Fibroblast of villous mesenchyme (primary cell): ENCODE measurements at regions not wholly inside any gene's neighbourhood (a gene's known extent, or its start where the extent isn't known, plus 50 kb on each side); places are given as distances from the start of the nearest gene placed in this dataset.

Experiments used
- DNase-seq: peaks from one replicate; pipeline ENCODE4 v3.0.0-alpha.2; 2010; ENCODE audit warnings: low read depth
- H3K4me3 ChIP-seq: 2 replicates; pipeline ENCODE4 v1.5.1; 2011; ENCODE audit warnings: low read depth, mild to moderate bottlenecking, low read length
- TF ChIP-seq, protein P1 (sequence below): IDR thresholded peaks from 2 replicates; pipeline ENCODE4 v1.5.1; 2012; ENCODE audit warnings: low read depth, mild to moderate bottlenecking, low read length; ENCODE audit not compliant: insufficient read depth

- no peak overlapping the region for H3K4me3 ChIP-seq
- TF ChIP-seq, protein P1, sequence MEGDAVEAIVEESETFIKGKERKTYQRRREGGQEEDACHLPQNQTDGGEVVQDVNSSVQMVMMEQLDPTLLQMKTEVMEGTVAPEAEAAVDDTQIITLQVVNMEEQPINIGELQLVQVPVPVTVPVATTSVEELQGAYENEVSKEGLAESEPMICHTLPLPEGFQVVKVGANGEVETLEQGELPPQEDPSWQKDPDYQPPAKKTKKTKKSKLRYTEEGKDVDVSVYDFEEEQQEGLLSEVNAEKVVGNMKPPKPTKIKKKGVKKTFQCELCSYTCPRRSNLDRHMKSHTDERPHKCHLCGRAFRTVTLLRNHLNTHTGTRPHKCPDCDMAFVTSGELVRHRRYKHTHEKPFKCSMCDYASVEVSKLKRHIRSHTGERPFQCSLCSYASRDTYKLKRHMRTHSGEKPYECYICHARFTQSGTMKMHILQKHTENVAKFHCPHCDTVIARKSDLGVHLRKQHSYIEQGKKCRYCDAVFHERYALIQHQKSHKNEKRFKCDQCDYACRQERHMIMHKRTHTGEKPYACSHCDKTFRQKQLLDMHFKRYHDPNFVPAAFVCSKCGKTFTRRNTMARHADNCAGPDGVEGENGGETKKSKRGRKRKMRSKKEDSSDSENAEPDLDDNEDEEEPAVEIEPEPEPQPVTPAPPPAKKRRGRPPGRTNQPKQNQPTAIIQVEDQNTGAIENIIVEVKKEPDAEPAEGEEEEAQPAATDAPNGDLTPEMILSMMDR: no peak
- DNase-seq: no peak
These were observed 258.1 kb downstream of the FNDC1 start for GRCh38 chr6:159427335-159427734.

- no peak overlapping the region for H3K4me3 ChIP-seq
- DNase-seq: no peak
- TF ChIP-seq, protein P1: no peak
These were observed 256.2 kb downstream of the FNDC1 start for GRCh38 chr6:159425421-159425820.

GRCh38 chr6:159422041-159422984 lies 253.1 kb downstream of the FNDC1 start:
- TF ChIP-seq, protein P1: no peak
- no peak for DNase-seq
- no peak overlapping the region for H3K4me3 ChIP-seq

GRCh38 chr6:159421586-159421985 lies 252.4 kb downstream of the FNDC1 start:
- TF ChIP-seq, protein P1: no peak
- no peak for DNase-seq
- H3K4me3 ChIP-seq: no peak overlapping the region

- H3K4me3 ChIP-seq: no peak overlapping the region
- TF ChIP-seq, protein P1: no peak
- DNase-seq: no peak
These were observed 249.8 kb downstream of the FNDC1 start for GRCh38 chr6:159418997-159419396.

- TF ChIP-seq, protein P1: no peak
- H3K4me3 ChIP-seq: no peak overlapping the region
- DNase-seq: no peak
These were observed 247.8 kb downstream of the FNDC1 start for GRCh38 chr6:159416891-159417560.
